ENCODE measurements at regions not wholly inside any gene's neighbourhood (a gene's known extent, or its start where the extent isn't known, plus 50 kb on each side); places are given as distances from the start of the nearest gene placed in this dataset.
"Not testable (repeated sequence)": the region's sequence is repeated elsewhere in the genome, so short reads cannot be mapped to it uniquely, and the experiment has no call there.

DNA sequence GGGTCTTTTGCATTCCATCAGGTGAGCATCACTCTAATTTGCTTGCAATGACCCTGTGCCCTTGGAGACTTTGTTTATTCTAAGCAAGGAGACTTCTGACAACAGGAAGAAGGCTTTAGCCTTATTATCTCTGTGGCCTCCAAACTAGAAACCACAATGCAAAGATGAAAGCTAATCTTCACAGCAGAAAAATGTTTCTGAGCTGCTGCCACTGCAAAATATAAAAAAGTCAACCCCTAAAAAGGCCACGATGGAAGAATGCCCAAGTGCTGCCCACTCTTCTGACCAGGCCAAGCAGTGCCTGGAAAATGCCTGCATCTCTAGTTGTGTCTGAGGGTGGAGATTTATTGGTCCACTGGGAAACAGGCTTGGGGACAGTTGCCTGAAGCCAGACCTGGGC, 299.9 kb downstream of the C7orf25 start:
- no peak for DNase-seq

DNA sequence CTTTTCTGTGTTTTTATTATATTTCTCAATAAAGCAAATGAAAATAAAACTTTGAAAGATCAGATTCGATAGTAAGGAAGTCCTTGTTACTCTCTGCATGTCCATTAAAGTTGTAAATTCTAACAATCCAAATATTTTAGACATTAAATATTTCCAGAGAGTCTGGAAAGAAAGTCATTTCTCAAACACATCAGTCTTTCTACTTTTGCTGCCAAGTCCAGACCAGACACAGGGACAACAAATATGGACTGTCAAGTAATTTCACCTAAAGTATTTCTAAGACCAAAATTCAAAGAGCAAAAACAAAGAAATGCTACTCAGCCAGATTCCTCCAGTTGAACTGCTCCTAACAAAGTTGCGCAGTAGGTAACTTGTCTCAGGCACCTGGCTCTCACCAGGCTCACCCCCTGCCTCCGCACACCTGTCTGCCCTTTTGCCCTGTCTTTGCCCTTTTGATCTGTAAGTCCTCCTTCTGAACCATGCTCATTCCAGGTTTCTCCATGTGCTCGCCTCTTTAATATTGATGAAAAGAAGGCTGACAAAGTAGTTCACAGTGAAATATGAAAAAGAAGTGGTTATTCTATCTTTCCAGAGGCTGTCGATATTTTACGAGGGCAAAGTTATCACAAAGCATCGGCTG, 300.5 kb downstream of the C7orf25 start:
- no peak for DNase-seq

DNA sequence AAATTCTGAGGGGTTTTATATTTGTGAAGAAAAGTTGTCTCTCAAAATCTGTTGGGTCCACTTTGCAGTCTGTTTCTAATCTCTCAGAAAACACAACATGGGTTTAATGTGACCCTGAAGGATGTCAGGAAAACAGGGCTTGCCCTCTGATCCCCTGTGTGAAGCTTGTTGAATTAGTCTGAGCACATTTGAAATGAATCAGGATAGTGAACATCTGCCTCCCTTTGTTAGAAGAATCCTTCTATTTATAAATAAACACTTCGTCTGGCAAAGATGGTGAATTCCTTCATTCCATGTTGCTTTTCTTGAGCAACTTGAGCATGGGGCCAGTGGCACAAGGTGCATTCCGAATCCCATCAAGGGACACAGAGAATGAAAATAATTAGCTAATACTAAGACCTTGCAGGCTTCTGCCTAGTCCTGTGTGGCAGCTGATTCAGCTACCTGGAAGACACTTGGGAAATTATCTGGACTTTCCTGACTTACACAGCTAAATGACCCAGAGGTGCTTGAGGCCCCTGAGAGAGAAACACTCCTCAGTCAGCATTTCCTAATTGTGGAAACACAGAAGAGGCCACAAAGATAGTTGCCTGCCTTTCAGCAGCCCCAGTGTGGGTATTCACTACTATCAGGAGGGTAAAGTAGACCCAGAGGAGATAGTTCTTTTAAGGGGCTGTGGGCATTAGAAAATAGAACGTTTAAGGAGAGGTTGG, 305.5 kb downstream of the C7orf25 start:
- no peak for DNase-seq

DNA sequence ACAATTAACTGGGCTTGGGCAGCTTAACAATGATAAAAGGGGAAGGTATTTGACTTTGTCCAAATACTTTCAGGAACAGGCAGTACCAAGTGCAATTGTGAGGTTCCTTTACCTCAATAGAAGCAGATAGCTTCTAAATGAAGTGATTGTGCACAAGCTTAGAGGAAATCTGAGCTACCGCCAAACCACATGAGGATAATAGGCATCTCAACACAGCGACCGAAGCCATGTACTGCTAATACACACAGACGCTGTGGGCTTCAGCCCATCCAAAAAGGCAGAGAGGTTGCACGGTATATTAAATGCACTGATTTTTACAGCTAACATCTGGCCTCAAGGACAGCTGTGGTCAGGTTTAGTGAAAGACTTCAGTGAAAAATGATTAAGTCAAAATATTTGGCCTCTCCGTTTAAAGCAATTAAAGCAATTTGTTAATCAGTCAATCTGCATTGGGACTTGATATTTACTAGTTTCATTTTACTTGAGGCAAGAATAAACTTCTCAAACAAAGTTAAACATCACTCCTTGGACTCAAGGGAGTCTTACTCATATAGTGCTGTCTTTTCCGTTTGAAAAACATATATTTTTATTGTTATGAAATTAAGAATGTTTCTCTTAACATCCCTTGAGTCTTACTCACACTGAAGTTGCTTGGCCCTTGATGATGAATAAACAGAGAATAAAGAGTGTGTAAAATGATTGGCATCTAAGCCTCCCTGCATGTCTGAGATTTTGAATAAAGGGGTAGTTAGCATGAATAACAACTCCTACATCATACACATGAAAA, 306.3 kb downstream of the C7orf25 start:
- peak; percentile 49 for DNase-seq

DNA sequence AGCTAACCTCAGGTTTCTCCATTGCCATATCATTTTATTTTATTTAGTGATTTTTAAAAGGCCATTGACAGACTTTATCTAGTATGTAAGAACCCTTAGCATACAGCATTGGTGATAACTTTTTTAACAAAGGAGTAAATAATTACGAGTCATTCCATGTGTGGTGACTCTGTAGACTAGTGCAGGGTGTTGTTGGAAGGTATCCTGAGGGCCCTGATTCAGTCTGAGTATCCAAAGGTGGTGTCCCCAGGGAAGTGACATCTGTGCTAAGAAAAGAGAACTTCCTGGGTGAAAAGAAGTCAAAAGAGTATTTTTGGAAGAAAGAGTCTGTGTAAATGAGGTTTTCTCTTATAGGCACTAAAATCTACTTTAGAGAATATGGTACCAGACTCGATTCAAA, 308.4 kb downstream of the C7orf25 start:
- no peak for DNase-seq

DNA sequence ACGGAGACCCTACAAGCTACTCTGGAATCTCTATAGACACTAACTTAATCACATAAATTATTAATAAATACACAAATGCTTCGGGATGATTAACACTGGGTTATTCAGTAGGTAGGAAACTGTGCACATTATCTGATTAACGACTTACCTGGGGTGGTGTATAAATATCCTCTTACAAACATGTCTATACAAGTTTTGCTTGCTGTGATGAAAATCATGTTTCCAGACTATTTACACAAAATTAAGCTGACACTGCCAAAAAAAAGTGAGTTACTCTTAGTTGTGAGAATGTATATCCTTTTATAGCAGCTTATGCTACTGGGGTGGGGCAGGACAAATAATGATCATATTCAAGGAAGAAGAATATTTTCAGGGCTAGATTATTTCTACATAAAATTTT, 314.6 kb downstream of the C7orf25 start:
- no peak for DNase-seq

DNA sequence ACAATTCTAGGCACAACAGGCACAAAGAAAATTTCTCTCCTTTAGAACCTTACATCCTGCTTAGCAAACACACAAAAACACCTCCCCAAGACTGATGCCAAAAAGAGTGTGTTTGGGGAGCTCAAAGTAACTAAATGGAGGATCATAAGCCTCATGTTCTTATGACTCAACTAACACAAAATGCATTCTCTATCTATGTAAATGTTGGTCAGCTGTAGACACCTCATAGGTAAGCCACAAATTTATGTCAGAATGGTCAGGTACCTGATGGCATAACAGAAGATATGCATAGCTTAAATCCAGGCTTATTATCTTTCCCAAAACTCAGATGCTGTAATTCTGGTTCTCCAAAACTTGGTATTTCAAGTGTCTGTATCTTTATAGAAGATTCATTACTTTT, 315.1 kb downstream of the C7orf25 start:
- no peak for DNase-seq

DNA sequence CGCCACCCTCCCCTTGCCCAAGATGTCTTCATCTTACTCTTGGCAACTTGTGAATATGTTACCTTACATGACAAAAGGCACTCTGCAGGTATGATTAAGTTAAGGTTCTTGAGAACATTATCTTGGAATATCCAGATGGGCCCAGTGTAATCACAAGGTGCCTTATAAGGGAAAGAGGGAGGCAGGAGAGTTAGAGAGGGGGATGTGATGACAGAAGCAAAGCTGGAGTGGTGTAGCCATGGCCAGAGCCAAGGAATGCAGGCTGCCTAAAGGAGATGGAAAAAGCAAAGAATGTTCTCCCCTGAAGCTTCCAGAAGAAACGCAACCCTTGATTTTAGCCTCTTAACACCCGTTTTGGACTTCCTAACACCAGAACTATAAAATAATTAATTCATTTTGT, 318.0 kb downstream of the C7orf25 start:
- no peak for DNase-seq

DNA sequence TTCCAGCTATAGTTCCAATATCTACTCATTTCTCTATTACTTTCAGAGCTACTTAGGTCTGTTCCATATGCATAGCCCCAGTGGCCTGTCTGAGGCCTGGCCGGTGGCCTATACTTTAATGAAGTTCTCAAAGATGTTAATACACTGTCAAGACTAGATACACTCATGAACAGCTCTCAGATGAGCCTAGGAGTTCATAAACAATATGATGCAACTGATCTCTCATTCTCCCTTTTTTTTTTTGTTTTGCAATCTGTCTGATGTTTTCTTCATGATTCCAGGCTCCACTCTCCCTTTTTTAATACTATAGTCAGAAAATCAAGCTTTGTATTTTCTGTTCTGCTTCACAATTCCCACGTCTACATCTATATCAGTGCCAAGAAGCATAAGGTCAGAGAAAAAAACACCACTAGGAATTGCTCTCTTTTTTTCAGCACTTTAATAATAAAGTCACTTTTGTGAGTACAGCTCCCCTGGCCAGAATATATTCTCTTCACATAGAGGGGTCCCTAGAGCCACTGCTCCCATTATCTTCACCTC, 321.0 kb downstream of the C7orf25 start:
- DNase-seq = no peak

DNA sequence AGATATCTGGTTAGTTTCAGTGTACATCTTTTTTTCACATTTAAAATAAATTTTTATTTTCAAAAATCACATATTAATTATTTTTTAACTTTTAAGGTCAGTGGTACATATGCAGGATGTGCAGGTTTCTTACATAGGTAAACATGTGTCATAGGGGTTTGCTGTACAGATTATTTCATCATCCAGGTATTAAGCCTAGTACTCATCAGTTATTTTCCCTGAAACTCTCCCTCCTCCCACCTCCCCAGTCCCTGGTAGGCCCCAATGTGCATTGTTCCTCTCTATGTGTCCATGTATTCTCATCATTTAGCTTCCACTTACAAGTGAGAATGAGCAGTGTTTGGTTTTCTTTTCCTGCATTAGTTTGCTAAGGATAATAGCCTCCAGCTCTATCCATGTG, 323.0 kb downstream of the C7orf25 start:
- no peak for DNase-seq

DNA sequence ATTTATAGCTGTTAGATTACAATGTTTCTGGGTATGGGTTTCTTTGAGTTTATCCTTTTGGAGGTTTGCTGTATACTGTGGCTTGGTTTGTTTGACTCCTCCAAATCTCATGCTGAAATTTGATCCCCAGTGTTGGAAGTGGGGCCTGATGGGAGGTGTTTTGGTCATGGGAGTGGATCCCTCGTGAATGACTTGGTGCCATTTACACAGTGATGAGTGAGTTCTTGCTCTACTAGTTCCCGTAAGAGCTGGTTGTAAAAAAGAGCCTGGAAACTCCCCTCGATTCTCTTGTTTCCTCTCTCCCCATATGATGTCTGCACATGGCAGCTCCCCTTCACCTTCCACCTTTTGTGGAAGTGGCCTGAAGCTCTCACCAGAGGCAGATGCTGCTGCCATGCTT, 324.1 kb downstream of the C7orf25 start:
- DNase-seq = no peak

DNA sequence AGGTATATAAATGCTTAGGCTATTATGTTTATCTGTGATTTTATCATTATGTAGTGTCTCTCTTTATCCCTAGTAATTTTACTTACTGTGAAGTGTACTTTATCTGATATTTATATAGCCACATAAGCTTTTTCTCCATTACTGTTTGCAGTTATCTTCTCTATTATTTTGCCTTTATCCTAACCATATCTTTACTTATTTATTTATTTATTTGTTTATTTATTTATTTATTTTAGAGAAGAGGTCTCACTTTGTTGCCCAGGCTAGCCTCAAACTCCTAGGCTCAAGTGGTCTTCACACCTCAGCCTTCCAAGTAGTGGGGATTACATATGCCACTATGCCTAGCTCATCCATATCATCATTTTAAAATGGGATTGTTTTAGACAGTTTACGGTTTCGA, 331.8 kb downstream of the C7orf25 start:
- no peak for DNase-seq

DNA sequence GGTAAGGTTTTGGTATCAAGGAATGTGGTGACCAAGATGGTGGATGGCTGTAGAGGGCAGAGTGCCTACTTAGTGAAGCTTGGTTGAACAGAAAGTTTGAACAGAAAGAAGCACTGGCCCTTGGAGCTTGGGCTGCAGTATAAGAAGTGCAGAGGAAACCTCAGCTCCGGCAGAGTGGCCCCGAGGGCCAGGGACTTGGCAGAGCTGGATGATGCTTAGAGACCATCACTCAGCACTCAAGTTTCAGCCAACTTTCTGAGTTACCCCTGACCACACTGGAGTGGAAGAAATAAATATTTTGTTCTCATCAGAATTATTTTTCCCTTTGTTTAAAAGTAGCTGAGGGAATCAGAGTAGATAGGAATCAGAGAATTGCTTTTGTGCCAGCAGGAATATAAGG, 336.7 kb downstream of the C7orf25 start:
- no peak for DNase-seq

DNA sequence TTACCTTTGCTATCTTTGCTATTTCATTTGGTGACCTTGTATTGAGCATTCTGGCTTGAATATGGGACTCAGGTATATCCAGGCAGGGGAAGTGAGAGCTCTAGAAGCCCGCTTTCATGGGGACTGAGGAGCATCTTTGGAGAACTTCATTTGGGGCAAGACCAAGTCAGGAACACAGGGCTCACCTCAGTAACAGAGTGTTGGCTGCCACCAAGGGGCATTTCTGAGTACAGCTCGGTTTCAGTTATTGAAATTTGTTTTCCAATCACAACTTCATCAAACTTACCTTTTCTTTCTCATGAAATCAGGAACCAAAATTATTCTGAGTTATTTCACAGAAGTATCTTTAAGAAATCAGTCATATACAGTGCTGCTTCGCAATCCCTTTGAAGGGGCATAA, 337.2 kb downstream of the C7orf25 start:
- no peak for DNase-seq

DNA sequence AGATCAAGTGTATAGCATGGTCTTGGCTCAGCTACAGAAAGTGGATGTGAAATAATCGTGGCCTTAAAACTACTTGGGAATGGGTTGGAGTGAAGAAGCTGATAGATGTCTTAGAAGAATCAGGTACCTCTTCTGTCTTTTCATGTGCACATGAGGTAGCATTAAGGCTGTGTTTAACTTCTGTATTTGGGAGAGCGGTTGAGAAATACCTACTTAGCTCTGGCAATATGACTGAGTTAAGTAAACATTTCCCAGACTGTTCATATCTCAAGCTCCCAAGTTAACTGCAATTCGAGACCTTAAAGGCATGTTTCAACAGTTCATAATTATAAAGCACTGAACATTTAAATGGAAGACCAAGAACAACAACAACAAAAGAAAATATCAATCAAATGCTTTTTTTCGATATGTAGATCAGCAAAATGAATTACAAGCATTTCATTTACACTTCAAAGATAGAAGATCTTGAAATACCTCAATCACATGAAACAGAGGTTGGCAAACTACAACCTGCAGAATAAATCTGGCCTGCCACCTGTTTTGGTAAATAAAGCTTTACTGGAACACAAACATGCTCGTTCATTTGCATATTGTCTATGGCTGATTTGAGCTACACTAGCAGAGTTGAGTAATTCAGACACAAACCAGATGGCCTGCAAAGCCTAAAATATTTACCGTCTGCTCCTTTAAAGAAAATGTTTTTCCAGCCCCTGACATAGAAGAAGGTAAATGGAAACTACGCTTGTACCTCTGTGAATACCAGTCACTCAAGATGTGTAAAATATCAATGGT, 337.1 kb upstream of the GLI3 start:
- no peak for DNase-seq

DNA sequence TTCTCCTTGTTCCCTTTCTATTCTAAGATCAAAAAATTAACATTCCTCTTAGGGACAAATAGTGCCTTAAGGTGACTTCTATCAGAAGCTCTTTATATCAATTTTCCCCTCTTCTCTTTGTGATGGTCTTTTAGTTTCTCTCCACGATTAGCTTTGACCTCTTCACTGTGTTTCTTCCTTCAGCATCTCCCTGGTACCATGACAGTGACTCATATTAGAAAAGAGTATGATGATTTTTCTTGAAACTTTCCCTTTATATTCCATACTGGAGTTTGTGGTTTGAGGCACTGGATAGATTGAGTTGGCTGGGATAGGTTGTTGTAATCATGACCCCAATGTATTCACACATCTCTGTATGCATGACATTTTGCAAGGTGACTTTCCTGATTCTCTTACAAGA, 335.6 kb upstream of the GLI3 start:
- no peak for DNase-seq

DNA sequence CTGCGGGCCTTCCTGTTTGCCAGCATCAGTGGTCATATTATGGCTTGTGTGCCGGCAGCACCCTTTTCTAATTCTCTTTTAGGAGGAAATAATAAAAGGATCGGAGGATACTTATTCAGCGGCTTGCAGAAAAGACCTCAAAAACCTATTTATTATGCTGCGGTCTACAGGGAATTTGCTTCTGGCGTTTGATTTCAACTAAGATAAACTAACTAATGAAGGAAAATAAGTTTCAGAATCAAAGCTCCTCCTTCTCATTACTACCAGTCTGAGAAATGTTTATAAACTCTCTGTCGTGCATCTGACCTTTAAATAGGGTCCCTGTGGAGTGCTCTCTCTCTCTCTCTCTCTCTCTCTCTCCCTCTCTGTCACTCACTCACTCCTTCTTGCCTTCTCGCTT, 335.0 kb upstream of the GLI3 start:
- DNase-seq = no peak

DNA sequence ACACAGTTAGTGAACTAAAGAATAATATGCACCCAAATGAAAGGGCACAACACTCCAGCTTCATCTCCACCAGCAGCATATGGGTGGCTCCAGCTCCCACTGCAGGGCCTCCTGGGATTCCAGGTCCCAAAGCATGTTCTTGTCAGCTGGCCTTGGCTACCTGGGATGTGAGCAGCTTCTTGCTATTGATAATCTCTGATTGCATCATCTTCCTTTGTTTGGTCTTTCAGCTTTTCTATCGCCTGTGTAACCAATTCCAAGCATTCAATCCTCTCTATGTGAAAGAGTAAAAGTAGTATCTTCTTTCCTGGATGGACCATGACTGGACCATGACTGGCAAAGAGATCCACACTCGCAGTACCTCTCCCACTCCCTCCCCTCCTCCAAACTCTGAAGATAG, 333.9 kb upstream of the GLI3 start:
- no peak for DNase-seq

DNA sequence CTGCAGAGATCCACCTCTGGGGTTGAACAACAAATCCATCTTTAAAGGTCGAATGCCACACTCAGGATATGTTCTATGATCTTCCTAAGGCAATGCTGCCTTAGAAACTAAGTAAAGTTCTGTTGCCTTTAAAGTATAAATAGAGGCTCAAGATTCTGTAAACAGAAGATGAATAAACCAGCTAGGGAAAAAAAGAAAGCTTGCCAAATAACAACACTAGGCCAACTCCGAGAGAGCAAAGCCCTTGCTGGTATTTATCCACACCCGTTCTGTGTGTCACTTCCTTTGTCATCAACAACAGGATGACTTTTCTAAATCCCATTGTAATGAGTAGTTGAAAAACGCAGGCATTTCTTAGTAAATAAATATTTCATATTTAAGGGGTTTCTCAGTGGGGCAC, 330.0 kb upstream of the GLI3 start:
- no peak for DNase-seq

DNA sequence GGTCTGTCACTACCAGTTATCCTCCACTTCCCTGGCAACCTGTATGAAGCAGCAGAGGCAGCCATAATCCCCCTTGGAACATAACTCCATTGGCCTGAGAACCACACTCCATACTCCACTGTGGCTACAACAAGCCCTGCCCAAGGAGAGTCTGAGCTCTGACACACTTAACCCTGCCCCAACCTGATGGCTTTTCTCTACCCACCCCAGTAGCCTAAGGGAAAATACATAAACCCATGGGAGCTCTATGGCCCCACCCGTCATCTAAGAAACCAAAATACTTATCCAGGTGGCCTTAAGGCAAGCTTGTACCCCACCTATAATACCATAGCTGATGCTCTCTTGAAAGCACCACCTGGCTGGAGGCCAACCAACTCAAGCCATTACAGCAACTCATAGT, 324.8 kb upstream of the GLI3 start:
- DNase-seq = no peak

DNA sequence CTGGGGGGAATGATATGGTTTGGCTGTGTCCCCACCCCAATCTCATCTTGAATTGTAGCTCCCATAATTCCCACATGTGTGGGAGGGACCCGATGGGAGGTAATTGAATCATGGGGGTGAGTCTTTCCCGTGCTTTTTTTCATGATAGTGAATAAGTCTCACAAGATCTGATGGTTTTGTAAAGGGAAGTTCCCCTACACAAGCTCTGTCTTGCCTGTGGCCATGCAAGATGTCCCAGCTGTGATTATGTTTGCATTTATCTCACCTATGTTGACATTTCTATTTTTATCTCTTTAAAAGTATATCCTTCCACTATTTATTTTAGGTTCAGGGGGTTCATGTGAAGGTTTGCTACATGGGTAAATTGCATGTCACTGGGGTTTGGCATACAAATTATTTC, 323.9 kb upstream of the GLI3 start:
- no peak for DNase-seq

DNA sequence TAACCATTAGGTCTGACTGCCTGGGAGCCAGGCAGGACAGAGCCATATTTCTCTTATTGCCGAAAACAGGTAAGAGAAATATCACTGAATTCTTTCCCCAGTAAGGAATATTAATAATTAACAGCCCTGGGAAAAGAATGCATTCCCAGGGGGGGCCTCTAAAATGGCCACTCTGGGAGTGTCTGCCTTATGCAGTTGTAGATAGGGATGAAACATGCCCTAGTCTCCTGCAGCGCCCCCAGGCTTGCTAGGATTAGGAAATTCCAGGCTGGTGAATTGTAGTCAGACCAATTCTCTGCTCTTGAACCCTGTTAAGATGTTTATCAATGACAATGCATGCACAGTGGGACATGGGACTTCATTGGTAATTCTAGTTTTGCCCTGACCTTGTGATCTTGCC, 317.9 kb upstream of the GLI3 start:
- not testable (repeated sequence) for DNase-seq

DNA sequence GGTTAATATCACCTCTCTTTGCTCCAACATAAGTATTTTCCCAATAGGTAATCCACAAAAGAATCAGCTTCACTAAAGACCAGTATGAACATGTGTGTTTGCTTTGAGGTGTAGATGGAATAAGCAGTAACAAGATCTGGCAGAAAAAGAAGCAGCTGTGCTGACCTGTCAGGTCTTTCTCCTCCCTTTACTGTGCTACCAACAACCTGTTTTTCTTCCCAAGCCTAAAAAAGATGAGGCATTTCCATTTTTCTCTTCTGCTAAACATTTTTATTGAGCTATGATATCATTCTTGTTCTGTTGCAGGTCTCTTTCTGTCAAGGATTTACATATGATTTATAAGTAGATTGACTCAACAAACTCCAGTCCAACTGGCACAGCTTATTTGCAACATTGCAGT, 315.2 kb upstream of the GLI3 start:
- no peak for DNase-seq
